Ovary (tissue), 3 donors: ENCODE measurements at regions not wholly inside any gene's neighbourhood (a gene's known extent, or its start where the extent isn't known, plus 50 kb on each side); places are given as distances from the start of the nearest gene placed in this dataset.

Source experiments
- CTCF ChIP-seq, 3 donors: fragments of 450-650 bp in 2 of 3; fragments of 200-600 bp in 1 of 3; IDR thresholded peaks; one replicate each; pipeline versions ENCODE4 v1.5.1 to v1.8.0; 2016 to 2022; ENCODE audit warnings: antibody characterized with exemption in 3 of 3, mild to moderate bottlenecking in 1 of 3
- POLR2A ChIP-seq: fragments of 450-650 bp; IDR thresholded peaks from one replicate; pipeline ENCODE4 v1.6.1; 2017; ENCODE audit warnings: antibody characterized with exemption, mild to moderate bottlenecking, moderate library complexity
- donor health status: DM: no; HTN: no; CAD: no.

GRCh38 chr13:22761709-22762108, 419.1 kb upstream of the SGCG start:
- TF ChIP-seq CTCF (IDR thresholded peaks at IDR 0.05) (no peak), POLR2A (no peak)
